22Rv1 (cell line): ENCODE measurements at regions not wholly inside any gene's neighbourhood (a gene's known extent, or its start where the extent isn't known, plus 50 kb on each side); places are given as distances from the start of the nearest gene placed in this dataset.

Source experiments
- H3K27ac ChIP-seq: fragments of 450-650 bp; 2 replicates; pipeline ENCODE4 v1.5.1; 2017
- CTCF ChIP-seq: fragments of 450-650 bp; IDR thresholded peaks from 2 replicates; pipeline ENCODE4 v1.5.1; 2017; ENCODE audit warnings: mild to moderate bottlenecking
- ZFX ChIP-seq: fragments of 450-650 bp; IDR thresholded peaks from 2 replicates; pipeline ENCODE4 v1.6.1; 2017; ENCODE audit warnings: antibody characterized with exemption, borderline replicate concordance

DNA sequence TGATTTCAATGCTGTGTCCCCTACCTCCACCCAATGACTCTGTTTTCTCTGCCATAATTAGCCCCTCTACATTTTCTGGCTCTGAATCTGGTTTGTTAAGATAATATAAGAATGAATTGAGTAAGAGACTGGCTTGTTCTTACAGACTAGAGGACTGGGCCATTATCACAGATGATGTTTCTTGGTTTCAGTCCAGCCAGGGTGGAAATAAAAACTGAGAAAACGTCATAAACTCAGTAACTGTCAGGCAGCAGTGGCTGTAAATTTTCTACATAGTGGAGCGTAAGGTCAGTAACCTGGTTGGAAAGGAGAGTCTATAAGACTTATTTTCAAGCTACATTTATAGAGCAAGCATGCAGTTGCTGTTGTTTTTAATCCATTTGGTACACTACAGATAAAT lies 485.4 kb downstream of the HTR7 start:
- TF ChIP-seq ZFX (no peak), CTCF (no peak)
- H3K27ac ChIP-seq = no peak overlapping the region

DNA sequence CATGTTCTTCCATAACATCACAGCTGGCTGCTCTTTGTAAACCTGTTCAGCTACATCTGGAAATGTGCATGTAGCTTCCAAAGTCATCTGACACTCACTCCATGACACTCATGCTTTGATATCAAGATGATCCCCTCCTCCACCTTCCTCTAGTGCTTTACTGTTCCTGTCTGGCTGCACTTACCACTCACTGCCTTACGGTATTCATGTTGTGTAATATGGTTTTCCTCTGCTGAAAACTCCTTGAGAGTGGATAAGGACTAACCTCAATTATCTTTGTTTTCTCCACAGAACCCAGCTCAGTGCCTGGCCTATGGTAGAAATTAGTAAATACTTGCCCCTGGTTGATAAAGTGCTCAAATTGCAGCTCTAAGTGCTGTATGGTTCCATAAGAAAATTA lies 483.9 kb downstream of the HTR7 start:
- H3K27ac ChIP-seq = no peak overlapping the region
- TF ChIP-seq ZFX = no peak
- TF ChIP-seq CTCF = no peak

- H3K27ac ChIP-seq = no peak overlapping the region
- TF ChIP-seq CTCF (no peak), ZFX (no peak)
Observed at GRCh38 chr10:90378524-90379076, 479.2 kb downstream of the HTR7 start.

DNA sequence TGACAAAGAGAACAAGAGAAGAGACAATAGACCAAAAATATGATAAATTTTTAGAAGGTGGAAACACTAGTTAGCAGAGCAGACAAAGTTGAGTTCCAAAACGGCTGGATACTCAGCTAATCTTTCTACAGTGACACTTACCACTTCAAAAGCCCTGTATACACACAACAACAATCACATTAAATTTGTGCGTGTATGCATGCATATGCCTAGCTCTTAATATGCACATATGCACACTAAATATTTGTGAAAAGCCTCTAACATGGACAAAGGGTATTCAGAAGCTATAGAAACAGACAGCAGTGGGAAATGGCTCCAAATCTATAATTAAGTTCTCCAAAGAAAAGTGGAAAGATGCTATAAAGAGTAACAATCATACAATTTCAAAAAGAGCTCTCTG lies 476.4 kb downstream of the HTR7 start:
- TF ChIP-seq ZFX = no peak
- TF ChIP-seq CTCF = no peak
- no peak overlapping the region for H3K27ac ChIP-seq

DNA sequence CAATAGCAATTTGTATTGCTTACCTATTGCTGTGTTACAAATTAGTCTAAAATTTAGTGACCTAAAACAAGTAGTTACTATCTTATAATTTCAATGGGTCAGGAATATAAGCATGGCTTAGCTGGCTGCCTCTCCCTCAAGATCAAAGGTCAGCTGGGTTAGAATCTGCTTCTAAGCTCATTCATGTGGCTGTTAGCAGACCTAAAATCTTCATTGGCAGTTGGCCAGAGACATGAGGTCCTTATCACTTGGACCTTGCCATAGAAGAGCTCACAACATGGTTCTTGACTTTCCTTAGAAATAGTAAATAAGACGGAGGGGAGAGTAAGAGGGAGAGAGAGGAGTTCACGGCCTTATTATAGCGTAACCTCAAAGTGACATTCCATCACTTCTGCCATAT lies 468.0 kb downstream of the HTR7 start:
- H3K27ac ChIP-seq = no peak overlapping the region
- TF ChIP-seq ZFX (no peak), CTCF (no peak)

GRCh38 chr10:90394311-90394710 lies 463.5 kb downstream of the HTR7 start:
- H3K27ac ChIP-seq = no peak overlapping the region
- TF ChIP-seq CTCF = no peak
- TF ChIP-seq ZFX = no peak

DNA sequence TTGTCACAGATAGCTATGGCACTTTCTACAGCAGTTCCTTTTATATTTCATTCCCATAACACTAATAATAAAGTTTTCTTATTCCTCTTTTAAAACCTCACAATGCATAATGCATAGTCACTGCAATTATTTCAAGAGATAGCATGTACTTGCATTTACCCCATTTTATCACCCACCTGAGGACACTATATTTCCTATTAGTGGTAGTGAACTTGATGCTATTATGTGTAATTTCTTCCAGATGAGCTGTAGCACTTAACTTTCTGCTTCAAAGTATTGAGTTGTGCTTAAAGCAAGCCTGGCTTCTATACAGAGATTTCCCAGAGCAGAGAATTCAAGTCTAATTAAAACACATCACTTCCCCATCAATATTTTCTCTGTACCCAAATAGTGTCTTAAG lies 461.1 kb downstream of the HTR7 start:
- TF ChIP-seq ZFX (no peak), CTCF (no peak)
- no peak overlapping the region for H3K27ac ChIP-seq
